Fibroblast of mammary gland (primary cell): ENCODE measurements at regions not wholly inside any gene's neighbourhood (a gene's known extent, or its start where the extent isn't known, plus 50 kb on each side); places are given as distances from the start of the nearest gene placed in this dataset.

Experiments used
- DNase-seq: peaks from one replicate; pipeline ENCODE4 v3.0.0-alpha.2; 2010; ENCODE audit warnings: low read depth
- H3K4me3 ChIP-seq: 2 replicates; pipeline ENCODE4 v1.5.1; 2011; ENCODE audit warnings: low read depth, mild to moderate bottlenecking, low read length, moderate library complexity; ENCODE audit not compliant: control insufficient read depth
- CTCF ChIP-seq: conservative IDR thresholded peaks from 2 replicates; pipeline ENCODE4 v1.5.1; 2011; ENCODE audit warnings: low read depth, low read length, inconsistent platforms; ENCODE audit not compliant: control insufficient read depth, insufficient read depth

GRCh38 chr2:57549642-57550102 lies 496.9 kb upstream of the VRK2 start:
- peak; percentile 8 for DNase-seq
- no peak overlapping the region for H3K4me3 ChIP-seq

DNA sequence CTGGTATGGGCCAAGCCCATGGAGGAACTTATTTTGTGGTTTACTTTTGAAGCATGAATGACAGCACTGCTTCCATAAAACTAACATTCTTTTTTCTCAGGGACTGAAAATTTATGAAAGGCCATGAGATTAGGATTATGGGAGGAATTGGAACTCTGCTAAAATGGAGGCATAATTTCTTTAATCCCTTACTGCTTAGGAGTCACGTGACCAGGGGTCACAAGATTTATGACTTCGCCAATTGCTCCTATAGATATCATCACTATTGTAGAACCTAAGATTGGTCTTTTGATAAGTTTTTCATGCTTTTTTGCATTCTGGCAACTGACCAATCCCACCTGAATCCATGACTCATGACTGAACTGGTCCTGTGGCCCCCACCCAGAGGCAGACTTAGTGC lies 495.7 kb upstream of the VRK2 start:
- no peak overlapping the region for H3K4me3 ChIP-seq
- no peak for TF ChIP-seq CTCF
- DNase-seq, result no peak

More at GRCh38 chr2:57549642-57550102, 496.9 kb upstream of the VRK2 start:
- TF ChIP-seq CTCF, result peak; percentile 44

DNA sequence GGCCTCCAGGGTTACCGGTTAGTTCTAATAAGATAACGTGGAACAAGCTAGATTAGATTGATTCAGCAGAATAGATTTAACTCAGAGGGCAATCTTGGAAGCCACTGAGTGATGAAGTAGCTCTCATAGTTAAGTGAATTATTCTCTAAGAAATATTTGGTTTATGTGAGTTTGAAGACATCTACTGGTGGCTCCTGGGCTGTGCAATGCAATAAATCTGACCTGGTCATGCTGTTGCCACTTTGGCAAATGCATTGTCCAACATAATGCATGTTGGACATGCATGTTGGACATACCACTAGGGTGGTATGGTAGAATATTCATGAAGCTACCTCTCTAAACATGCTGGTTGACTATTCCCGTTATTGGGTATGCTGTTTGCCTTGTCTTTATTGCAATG lies 493.7 kb upstream of the VRK2 start:
- DNase-seq, result no peak
- H3K4me3 ChIP-seq, result no peak overlapping the region
- TF ChIP-seq CTCF, result no peak

DNA sequence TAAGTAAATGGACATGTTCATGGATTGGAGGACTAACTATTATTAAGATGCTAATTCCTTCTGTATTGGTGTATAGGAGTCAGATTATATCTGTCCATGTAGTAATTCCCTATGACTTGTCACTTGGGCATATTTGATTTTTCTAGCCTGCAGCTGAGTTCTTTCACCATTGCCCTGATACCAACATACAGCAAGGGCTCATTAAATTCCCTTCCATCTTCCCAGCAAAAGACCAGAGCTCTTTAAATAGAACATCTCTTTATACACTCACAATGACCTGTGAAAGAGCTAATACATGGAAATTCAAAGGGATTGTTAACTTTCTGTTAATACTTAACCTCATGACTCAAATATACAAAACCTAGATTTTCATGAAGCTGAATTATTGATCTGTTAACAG lies 492.3 kb upstream of the VRK2 start:
- no peak for DNase-seq
- H3K4me3 ChIP-seq, result no peak overlapping the region
- no peak for TF ChIP-seq CTCF

- no peak for TF ChIP-seq CTCF
- no peak for DNase-seq
- no peak overlapping the region for H3K4me3 ChIP-seq
These were observed 488.3 kb upstream of the VRK2 start for GRCh38 chr2:57558312-57558711.

DNA sequence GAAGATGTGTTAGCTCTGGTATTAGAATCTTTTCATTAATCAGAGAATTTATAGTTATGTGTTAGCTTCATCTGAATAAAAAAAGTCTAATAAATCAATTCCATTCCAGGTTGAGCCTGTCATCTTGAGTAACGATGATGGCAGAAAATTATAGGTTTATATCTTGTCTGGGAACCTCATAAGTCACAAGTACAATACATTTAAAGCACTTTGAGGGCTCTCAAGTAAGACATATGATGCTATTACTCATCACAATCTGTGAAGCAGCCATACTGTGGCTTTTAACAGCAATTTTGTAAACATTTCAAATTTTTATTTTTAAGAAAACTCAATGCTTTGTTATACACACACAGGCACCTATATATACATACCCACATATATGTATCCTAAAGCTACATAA lies 484.1 kb upstream of the VRK2 start:
- H3K4me3 ChIP-seq, result no peak overlapping the region
- TF ChIP-seq CTCF, result no peak
- no peak for DNase-seq

DNA sequence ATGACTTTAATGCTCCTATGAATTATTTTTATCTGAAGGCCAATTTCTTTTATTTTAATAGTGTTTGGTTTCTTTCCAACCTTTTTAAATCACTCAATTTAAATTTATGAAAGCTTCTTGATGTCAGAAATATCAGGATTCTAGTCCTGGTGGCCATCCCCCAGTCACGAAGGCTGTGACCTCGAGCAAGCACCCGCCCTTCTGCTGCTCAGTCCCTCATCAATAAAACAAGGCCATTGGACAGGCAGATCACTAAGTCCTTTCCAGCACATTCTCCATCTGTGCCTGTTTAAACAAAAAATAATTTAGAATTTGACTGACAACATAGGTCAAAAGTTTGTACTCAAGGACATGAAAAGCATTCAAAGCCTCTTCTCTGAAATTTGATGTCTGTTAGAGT lies 483.6 kb upstream of the VRK2 start:
- DNase-seq, result no peak
- no peak for TF ChIP-seq CTCF

More for the DNA sequence above, 483.6 kb upstream of the VRK2 start:
- H3K4me3 ChIP-seq, result no peak overlapping the region
